ENCODE measurements at regions not wholly inside any gene's neighbourhood (a gene's known extent, or its start where the extent isn't known, plus 50 kb on each side); places are given as distances from the start of the nearest gene placed in this dataset.

DNA sequence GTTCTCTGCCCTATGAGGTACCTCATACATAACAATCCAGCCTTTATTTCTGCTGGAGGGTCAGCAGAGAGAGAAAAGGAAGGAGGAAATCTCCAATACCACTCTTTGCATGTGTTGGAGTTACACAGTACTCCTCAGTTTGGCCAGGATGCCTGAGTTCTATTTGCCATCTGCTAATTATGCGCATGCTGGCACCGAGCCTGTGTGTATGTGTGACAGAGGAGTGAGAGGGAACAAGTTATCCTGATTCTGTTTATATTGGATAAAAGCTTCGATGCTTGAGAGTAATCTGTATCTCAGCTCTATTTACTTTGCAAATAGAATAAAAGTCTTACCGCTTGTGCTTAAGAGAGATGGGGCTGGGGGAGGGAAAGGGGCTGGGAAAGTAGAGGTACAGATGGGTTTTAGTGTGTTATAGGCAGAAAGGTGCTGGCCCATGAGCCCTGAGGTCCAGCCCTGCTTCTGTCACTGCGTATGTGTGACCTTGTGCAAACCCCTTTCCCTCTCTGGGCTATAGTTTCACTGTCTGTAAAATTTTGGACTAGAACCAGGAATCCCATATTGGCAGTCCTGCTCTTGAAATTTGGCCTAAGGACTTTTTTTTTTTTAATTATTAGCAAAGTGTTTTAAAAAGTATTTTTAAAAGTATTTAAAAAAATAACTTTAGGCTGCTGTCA, 54.5 kb upstream of the PLXNA2 start:
- no peak for DNase-seq

DNA sequence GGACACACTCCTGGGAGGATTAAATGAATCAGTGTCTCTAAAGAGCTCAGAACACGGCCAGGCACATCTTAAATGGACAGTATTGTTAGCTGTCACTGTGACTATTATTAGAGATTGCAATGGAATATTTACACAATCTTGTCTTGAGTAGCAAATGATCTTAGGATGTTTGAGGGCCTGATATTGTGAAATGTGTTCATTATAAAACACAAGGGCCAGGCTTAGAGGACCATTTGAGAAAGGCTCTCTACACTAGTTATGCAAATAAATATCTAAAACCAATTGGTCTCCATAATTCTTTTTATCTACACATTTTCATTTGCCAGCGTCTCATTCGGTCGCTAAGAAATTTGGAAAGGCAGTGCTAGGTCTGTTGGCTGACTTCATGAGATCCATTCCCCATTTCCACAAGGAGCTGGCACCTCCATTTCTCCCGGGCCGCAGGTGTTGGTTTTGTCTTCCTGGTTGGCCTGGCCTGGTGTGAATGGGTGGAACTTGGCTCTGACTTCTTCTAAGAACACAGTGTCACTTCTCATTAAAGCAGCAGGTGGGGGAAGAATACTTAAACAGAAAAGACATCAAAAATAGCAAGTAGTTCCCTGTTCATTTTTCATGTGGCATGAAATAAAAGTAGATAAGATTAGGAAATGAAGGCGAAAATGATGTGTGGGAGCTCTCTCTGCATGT, 56.0 kb upstream of the PLXNA2 start:
- DNase-seq = no peak

DNA sequence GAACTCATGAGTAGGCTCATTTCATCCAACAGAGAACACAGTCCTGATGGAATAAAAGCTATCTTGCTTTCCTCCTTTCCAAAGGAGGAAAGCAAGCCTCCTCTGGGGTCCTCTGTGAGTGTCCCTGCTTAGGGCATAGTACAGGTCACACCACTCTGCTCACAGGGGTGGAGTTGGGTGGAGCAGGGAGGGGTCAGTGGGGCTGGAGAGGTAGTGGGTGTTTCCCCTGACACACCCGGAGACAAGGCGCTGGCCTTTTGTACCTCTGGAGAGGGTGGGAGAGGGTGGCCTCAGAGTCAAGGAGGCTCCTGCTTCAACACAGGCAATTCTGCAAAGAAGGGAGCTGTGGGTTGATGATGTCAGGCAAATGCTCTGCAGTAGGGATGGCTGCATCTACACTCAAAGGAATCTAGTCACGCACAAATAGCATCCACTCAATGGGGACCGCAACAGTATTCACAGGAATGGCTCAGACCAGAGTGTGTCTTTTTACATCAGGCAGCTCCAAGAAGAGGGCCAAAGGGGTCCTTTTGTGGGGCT, 58.6 kb upstream of the PLXNA2 start:
- DNase-seq = no peak

DNA sequence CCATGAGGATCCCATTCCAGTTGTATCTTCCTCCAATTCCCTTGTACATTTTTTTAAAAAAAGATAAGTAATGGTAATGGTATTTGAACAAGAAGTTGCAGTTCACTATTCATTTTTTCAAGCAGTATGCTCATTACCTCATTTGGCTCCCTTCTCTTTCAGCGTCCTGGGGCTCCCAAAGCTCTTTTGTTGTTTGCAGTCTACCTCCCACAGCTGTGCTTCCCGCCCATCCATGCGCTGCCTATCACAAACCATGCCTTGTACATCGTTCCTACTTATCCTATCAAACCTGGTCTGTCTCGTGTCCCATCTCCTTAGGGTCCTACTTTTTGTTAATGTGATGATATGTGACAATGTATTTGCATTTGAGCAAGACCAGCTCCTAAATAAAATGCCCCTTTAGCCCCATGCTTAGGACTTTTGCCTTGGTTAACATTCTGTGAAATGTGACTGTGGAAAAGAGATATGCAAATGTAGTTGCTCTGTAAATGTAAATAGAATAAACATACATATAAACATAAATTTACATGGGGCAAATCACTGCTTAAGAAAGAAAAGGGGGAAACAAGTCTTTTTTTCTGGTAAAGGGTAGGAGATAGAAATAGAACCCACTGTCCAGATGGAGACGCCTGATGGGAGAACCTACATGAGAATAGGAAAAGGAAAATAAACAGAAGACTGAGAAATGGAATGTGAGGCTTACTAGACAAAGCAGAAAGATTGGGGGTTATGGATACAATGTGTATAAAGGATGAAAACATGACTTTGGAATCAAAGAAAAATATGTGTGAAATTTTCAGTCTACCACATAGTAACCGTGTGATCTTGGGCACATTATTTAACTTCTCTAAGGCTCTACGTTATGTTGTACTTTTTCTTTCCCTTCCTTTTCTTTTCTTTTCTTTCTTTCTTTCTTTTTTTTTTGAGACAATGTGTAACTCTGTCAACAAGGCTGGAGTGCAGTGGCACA, 59.8 kb upstream of the PLXNA2 start:
- no peak for DNase-seq

DNA sequence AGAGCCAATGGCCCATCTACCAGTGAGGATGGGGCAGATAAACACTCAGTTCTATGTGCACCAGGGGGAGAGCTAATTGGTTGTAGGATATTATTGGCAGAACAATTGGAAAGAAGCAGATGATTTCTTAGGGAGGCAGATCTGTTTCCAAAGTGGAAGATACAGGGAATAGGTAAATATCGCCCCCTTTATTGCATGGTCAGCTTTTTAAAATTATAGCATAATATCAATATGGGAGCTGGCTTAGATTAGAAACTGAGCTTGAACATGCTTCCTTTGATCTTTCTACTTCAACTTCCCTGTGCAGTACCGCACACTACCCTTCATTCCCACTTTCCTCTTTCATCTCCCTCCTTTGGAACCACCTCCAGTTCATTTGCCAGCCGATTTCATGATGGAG, 64.0 kb upstream of the PLXNA2 start:
- no peak for DNase-seq

DNA sequence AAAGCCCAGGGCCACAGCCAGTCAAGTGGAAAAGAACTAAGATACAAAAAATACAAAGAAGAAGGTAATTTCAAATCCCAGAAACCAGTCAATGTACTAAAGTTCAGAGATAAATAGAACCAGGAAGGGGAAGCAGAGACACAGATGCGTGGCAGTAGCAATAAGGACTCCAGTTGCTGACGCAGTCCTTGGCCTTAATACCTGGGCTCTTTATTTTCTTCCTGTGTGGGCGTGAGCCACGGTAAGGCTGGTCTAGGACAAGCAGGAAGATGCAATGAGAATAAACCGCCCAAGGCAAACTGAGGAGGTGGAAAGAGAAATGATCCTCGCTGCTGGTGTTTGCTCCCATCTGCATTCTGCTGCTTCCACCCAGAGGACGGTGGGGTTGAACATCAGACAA, 65.6 kb upstream of the PLXNA2 start:
- no peak for DNase-seq

DNA sequence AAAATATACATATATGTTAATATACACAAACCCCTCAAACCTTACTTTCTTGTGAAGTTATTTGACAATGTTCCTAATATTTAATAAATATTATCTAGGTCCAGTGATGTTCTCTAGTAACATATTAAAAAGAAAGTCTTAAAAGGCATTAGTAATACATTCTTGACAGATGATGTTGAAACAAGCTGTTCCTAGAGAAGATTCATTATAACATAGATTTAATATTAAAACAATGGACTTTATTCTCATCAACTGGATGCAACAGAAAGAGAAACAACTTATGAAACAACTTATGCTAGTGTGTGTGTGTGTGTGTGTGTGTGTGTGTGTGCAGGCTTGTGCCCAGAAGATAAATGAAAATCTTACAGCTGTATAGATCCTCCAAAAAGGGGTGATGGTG, 68.5 kb upstream of the PLXNA2 start:
- no peak for DNase-seq

DNA sequence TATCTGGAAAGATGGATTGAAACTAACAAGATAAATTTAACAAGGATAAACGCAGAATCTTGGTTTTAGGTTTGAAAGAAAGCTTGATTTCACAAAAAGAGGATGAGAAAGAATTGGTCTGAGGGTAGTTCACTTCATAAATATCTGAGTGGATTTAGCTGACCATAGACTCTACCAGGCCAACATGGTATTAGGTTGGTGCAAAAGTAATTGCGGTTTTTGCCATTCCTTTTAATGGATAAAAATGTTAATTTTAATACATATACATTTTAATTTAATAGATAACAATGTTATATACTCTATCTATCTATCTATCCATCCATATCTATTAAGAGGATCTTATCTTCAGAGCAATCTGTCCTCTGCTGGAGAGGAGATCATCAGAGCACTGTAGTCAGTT, 70.2 kb upstream of the PLXNA2 start:
- DNase-seq = no peak

DNA sequence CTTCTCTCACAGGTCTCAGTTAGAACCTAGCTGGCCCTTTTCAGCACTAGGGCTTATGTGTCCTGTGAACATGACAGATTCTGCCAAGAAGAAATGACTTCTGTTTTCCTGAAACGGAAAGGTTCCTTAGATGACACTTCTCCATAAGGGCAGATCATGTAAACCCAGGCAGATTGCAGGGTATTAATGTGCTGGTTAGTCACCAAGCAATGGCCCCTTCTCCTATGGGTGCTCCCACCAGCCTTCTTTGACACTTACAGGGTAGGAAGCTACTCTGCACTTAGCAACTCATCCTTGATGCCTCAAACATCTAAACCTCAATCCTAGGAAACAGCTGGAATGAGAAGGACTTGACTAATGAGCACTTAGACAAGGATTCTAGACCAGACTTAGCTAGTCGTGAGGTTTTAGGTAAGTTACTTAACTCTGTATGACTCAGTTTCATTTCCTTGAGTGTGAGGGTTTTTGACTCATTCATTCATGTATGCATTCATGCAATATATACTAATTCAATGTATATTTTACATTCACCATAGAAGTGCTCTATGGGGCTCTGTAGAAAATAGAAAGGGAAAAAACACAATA, 74.1 kb upstream of the PLXNA2 start:
- no peak for DNase-seq

DNA sequence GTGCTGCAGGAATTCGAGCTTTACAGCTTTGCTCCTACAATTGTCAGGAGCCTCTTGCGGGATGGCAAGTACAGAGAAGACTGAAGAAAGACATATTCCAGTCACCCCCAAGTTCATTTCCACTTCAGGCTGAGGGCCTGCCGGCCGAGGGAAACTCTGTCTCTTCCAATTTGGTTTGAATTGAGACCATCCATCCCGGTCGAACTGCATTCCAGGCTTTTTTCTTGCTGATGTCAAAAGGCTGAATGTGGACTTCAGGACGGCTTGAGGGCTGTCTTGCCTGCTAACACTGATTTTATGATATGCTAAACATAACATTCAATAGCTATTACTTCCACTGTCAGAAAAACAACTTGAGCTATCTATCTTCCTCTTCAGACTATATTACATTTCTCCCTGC, 79.8 kb upstream of the PLXNA2 start:
- no peak for DNase-seq

DNA sequence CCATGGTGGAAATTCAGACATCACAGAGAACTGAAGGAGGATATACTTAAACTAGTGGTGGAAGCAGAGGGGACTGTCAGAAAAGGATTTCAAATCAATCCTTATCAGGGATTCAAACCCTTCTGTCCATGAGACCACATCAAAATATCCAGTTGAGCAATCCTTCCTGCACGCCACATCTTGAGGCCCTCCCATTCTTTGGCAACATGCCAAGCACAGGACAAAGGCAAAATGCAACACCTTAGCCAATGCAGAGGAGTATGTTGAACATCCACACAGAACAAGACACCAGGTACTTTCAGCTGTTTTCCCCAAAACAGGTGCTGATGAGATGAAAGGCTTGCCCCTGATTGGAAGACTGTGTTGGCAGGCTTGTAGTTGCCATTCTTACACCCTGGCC, 81.8 kb upstream of the PLXNA2 start:
- DNase-seq = no peak

DNA sequence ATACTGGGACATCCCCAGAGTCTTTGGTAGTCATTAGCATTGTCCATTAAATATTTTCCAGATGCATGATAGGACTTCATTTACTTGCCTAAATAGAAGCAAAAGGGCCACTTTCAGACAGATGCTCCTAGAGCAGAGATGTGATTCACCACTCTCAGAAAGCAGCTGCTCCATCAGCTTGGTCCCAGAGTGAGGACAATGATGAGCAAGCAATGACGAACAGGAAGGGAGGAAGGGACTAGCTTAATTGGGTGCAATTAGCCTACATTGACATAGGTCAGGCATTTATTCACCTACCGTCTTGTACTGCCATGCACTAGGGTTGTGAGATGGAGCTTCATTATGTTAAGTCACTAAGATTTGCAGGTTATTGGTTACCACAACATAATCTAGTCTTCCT, 85.1 kb upstream of the PLXNA2 start:
- DNase-seq = no peak

DNA sequence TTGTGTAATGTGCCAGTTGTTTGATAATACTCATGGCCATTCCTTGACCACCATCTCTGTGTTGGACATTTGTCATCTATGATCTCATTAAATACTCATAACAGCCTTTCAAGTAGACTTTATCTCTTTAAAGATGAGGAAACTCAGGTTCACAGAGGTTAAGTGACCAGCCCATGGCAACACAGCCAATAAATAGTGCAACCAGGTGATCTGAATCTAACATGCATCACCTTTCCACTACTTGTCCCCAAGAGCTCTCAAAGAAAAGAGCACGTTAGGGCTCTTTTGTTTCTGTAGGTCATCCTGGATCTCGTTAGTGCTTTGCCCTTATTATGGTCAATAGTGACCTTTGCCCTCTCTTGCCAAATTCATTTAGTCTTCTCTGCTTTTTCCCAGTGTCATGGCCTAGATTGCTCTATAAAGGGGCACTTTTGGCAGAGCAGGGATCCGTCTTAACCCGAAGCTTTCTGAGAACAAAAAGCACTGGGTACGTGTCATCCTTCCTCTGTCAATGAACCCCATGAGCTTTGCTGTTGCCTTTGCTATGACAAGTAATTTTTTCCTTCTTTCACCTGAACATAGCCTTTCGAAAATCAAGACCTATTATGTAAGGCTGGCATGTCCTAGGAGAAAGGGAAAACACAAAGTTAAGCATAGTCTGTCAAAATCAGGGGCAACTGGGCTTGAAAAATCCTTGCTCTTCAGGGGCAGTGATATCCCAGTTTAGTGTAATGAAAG, 88.0 kb upstream of the PLXNA2 start:
- no peak for DNase-seq

DNA sequence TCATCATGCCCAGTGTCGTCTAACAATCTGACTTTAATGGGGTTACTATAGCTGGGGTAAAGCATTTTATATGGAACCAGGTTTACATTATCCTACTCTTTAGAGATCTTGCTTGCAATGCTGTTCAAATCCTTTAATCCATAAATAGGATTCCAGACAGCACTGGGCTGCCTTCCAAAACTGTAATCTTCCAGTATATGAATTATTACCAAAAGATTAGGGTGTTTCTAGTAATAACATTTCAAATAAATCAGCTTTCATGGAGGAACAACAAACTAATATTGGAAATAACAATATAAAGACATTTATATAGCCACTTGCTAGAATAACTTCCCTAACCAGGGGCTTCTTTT, 88.6 kb upstream of the PLXNA2 start:
- no peak for DNase-seq

DNA sequence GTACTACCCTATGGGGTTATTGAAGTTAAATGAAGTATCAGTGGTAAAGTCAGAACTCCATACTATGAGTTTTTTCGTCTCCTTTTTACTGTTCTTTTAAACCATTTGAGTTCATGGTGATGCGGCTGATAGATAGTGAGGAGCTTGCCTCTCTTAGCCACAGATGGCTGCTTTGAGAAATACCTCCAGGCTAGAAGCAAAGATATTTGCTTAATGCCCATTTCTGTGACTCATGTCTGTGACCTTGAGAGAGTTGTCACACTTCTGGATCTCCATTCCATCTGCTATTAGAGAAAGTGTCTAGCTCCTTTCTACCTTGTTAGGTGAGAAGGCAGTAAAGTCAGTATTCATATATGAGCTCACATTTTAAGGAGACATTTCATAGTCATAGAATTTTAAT, 89.5 kb upstream of the PLXNA2 start:
- no peak for DNase-seq

DNA sequence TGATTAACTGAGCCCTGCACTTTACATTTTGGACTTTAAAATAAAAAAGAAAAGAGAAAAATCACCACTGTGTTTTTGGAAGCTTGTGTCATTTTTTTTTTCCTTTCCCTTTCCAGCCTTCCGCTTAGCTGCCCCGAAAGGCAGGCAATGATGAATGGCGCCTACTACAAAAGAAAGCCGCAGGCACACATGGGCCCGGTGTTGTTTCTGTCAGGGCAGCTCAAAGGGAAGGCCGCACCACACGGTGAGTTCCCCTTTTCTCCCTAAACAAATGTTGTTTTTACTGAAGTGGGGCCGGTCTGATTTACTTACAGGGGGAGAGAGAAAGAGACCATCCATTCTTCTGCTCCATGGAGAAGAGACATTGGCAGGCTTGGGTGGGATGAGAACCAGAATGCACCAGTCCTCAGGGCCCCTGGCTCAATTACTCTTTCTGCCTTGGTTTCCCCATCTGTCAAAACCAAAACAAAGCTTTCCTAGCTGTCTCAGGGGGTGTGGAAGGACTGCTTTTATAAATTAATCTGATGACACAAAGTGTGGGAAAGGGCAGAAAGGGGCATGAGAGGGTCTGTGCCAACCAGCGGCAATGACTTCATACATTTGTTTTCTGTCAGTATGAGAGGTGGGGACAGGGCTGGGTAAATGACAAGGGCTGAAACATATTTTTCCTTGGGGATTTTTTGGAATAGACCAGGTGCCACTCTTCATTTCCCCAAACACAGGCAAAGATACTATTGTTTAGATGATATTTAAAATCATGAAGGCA, 91.4 kb upstream of the PLXNA2 start:
- no peak for DNase-seq

DNA sequence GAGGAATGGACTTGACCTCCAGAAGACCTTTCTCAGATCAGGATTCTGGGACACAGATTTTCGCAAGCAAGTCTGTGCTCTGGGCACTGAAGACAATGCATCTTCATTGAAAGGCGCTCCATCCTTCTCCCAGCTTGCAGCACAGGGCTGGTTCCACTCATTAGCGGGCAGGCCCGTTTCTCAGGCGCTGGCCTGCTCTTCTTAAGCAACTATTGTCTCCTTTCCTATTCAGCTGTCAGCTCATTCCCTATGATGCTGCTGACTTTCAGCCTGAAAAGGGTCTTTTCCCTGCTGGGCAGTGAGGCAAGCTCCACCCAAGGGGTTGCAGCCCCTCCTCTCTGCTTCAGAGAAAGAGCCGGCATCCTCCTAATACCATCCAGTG, 91.9 kb upstream of the PLXNA2 start:
- no peak for DNase-seq

DNA sequence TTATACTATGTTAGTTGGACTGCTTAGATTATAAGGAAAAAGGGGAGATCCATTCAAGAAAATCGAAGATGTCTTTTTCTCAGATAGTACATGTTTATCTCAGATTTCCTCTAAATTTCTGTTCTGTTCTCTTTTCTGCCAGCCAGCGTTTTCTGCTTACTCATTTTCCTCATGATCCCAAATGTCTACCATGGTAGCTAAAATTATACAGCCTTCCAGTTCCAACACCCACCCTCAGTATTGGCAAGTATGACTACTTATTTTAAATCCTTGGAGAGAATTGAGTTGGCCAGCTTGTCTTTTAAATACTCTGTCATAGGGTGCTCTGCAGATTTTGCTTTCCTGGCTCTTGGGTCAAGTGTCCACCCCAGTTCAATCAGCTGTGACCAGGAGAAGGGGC, 95.7 kb upstream of the PLXNA2 start:
- no peak for DNase-seq

DNA sequence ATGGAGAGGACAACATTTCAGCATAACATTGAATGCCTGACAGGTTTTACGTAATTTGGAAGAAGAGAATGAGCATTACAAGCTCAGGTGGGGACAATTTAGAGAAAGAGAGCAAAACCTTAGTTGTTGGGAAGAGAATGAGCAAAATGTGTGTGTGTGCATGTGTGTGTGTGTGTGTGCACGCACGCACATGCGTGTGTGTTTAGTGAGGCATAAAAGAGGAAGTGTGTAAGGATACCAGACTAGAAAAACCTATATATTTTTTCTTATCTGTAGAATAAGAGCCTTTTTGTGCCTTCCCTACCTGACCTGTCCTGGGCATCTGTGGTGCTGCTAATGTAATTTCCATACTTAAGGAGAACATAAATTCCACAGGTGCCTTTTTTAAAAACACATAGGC, 99.0 kb upstream of the PLXNA2 start:
- DNase-seq = no peak

DNA sequence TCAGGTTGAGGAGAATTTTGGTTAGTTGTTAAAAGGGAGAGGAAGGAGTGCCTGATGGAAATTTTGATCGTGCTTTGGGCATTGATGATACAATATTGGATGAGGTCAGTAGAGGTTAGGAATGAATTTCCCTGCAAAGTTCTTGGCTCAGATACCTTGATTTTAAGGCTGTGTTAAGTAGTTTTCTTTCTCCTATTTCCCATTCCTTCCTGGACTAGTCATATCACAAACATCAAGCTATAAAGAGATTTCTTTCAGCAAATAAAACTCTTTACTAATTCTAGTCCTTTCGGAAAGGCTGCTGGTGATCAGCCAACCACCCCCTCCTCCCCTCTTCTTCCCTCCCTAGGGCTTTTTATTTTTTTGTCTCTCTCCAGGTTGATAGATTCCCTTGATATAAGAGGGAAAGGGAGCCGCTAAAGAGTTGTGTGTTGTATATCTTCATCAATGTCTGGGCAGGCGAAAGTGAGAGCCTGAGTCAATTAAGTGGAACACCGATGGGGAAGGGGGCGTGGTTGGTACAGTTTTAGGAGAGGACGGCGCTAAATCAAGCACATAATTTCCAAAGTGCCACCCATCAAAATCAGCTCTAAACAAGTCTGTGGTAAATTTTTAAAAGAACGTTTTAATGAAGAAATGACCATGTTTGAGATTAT, 100.1 kb upstream of the PLXNA2 start:
- DNase-seq = no peak

DNA sequence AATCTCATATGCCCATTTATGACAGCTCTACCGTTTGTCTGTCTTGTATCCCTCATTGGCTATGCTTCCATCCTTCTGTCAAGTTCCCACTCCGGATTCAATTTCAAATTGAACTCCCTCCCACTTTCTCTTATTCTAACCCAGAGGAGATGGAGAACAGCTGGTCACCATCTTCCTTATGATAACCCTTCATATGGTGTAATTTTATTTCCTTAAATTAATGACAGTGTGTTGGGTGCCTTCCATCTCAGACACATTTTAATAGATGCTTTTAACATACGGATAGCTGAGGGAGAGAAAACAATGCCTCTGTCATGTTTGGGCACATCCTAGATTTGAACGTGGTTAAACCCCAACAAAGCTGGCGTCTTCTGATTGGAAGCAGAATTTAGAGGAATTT, 103.0 kb upstream of the PLXNA2 start:
- no peak for DNase-seq

All from effector CD4-positive, alpha-beta T cell (primary cell).